ENCODE measurements at regions not wholly inside any gene's neighbourhood (a gene's known extent, or its start where the extent isn't known, plus 50 kb on each side); places are given as distances from the start of the nearest gene placed in this dataset.

- TF ChIP-seq MXI1 (conservative IDR thresholded peaks at IDR 0.05; ENCODE audit: poor library complexity, severe bottlenecking) (no peak), SMC3 (conservative IDR thresholded peaks at IDR 0.05; ENCODE audit: poor library complexity) (no peak), REST (IDR thresholded peaks at IDR 0.05; ENCODE audit: borderline replicate concordance) (no peak), CTCF (IDR thresholded peaks at IDR 0.05; ENCODE audit: poor library complexity, severe bottlenecking) (no peak), TAF1 (IDR thresholded peaks at IDR 0.05; ENCODE audit: low read depth) (no peak), EZH2 (IDR thresholded peaks at IDR 0.05; ENCODE audit: borderline replicate concordance, insufficient read depth, low read length, poor library complexity, severe bottlenecking) (no peak), POLR2AphosphoS5 (IDR thresholded peaks at IDR 0.05) (no peak), EP300 (conservative IDR thresholded peaks at IDR 0.05; ENCODE audit: poor library complexity, severe bottlenecking) (no peak), RAD21 (conservative IDR thresholded peaks at IDR 0.05) (no peak)
Observed at GRCh38 chr12:75694534-75695268, 183.3 kb upstream of the KRR1 start.

GRCh38 chr12:75692876-75693275 is 181.5 kb upstream of the KRR1 start:
- Histone ChIP-seq H2AFZ (ENCODE audit: low read depth, low read length) (no peak overlapping the region), H4K20me1 (ENCODE audit: insufficient read depth) (no peaks in the 10 kb centered on the region), H3K9me3 (ENCODE audit: low read length) (no peaks in the 10 kb centered on the region), H3F3A (ENCODE audit: insufficient read depth, low read length, poor library complexity, severe bottlenecking) (no peaks in the 10 kb centered on the region), H3K27me3 (ENCODE audit: insufficient read depth, low read depth, low read length) (no peaks in the 10 kb centered on the region), H3K9me2 (ENCODE audit: insufficient read depth, low read length) (no peaks in the 10 kb centered on the region), H3K36me3 (ENCODE audit: insufficient read depth, low read length) (no peaks in the 10 kb centered on the region), H3K9ac (ENCODE audit: low read length) (no peak overlapping the region), H3K4me3 (ENCODE audit: low read length) (no peak overlapping the region), H3K27ac (ENCODE audit: low read length) (no peak overlapping the region), H3K79me2 (replicated peaks; ENCODE audit: insufficient read depth, low read length) (no peaks in the 10 kb centered on the region), H3K4me2 (ENCODE audit: low read length) (no peak overlapping the region)
- TF ChIP-seq EP300 (conservative IDR thresholded peaks at IDR 0.05; ENCODE audit: poor library complexity, severe bottlenecking) (no peak), EZH2 (IDR thresholded peaks at IDR 0.05; ENCODE audit: borderline replicate concordance, insufficient read depth, low read length, poor library complexity, severe bottlenecking) (no peak), RAD21 (conservative IDR thresholded peaks at IDR 0.05) (no peak), REST (IDR thresholded peaks at IDR 0.05; ENCODE audit: borderline replicate concordance) (no peak), SMC3 (conservative IDR thresholded peaks at IDR 0.05; ENCODE audit: poor library complexity) (no peak), MXI1 (conservative IDR thresholded peaks at IDR 0.05; ENCODE audit: poor library complexity, severe bottlenecking) (no peak), POLR2AphosphoS5 (IDR thresholded peaks at IDR 0.05) (no peak), CTCF (IDR thresholded peaks at IDR 0.05; ENCODE audit: poor library complexity, severe bottlenecking) (no peak), TAF1 (IDR thresholded peaks at IDR 0.05; ENCODE audit: low read depth) (no peak)

More at GRCh38 chr12:75694534-75695268, 183.3 kb upstream of the KRR1 start:
- H3K9me3 ChIP-seq (ENCODE audit: low read length): no peaks in the 10 kb centered on the region
- H3K27me3 ChIP-seq (ENCODE audit: insufficient read depth, low read depth, low read length): no peaks in the 10 kb centered on the region
- no peaks in the 10 kb centered on the region for H3K9me2 ChIP-seq (ENCODE audit: insufficient read depth, low read length)
- no peaks in the 10 kb centered on the region for H3F3A ChIP-seq (ENCODE audit: insufficient read depth, low read length, poor library complexity, severe bottlenecking)
- H3K4me2 ChIP-seq (ENCODE audit: low read length): no peak overlapping the region
- H2AFZ ChIP-seq (ENCODE audit: low read depth, low read length): no peak overlapping the region
- H3K27ac ChIP-seq (ENCODE audit: low read length): no peak overlapping the region
- H3K36me3 ChIP-seq (ENCODE audit: insufficient read depth, low read length): no peaks in the 10 kb centered on the region
- H3K4me3 ChIP-seq (ENCODE audit: low read length): no peak overlapping the region
- H4K20me1 ChIP-seq (ENCODE audit: insufficient read depth): no peaks in the 10 kb centered on the region
- H3K79me2 ChIP-seq (replicated peaks; ENCODE audit: insufficient read depth, low read length): no peaks in the 10 kb centered on the region
- H3K9ac ChIP-seq (ENCODE audit: low read length): no peak overlapping the region

Measured in neural cell (in vitro differentiated cells).